ENCODE measurements at regions not wholly inside any gene's neighbourhood (a gene's known extent, or its start where the extent isn't known, plus 50 kb on each side); places are given as distances from the start of the nearest gene placed in this dataset.
"Not testable (repeated sequence)": the region's sequence is repeated elsewhere in the genome, so short reads cannot be mapped to it uniquely, and the experiment has no call there.

DNA sequence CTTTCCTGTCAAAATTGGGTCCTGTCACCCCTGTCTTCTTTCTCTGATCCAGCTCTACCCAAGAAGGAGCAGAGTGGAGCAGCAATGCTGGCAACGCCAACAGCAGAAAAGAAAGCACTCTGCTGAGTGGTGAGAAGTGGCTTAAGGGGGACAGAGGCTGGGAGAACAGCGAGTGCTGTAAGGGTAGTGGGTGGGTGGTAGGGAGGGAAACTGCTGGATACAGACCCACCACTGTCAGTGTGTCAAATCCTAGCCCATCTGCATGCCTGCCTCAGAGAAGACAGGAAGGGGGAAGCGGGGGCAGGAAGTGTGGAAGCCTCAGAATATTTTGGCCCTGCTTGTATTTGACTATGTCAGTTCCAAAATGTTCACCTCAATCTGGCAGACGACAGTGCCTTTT, 170.4 kb upstream of the MAST4 start:
- DNase-seq = no peak

DNA sequence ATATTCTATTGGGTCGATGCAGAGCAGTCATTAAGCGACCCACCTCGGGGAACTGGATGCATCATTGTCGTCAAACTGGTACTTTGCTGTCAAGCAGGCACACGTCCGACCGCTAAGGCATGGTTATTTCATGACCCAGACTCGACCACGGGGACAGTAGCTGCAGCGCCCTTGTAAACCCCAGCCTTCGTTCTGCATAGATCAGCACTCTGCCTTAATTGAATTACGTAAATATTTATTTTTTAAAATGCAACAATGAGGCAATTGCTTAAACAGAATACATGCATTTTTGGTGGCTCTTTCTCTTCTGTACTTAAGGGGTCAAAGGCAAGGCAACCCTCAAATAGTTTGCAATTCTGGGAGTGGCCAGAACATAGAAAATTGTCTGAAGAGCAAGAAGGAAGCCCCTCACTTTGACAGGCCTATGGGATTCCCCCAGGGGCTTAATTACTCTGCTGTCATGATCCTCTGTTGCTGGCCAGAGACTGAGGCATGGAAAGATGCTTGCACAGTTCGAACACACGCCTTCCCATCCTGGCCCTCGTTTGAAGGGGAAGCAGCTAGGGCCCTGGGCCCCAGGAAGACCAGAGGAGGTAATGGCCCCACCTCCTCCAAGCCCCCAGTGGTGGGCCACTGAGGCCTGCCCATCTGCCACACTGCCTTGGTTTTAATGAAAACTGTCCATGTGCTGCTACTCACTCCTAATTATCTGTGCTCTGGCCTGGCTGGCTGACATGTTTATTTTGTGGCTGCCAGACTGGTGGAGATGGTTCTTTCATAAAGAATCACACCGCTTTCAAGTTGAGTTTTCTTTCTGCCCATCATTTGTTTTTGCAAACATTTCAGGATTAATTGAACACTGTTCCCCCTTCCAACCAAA, 169.7 kb upstream of the MAST4 start:
- DNase-seq = no peak

DNA sequence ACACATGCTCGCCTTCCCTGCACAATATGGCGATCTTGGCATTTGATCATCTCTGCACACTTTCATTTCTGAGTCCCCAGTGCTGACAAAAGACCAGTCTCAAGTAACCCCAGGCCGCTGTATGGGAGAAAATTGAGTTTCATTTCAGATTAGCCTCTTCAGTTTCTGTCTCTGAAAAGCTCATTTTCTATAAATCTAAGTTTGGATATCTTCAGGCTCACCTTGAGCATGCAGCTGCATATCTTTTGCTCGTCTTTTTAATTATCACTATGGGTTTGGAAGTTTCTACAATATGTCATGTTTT, 169.1 kb upstream of the MAST4 start:
- no peak for DNase-seq

DNA sequence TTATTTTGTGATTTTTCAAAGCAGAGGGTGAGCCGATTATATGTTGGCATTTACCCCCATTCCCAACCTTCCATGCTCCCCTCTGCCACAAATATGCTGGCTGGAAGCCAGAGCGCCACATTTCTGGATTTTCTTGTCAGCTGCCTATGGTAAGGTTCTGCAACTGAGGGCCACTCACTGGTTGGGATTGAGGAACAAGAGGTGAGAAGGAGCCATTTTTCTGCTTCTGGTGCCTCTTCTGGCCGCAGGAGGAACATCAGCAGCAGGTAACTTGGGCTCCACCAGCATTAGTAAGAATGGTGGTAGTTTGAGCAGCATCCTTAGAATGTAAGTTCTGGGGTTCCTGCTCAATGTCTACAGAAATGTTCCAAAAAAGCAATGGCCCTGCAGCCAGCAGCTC, 159.5 kb upstream of the MAST4 start:
- no peak for DNase-seq

DNA sequence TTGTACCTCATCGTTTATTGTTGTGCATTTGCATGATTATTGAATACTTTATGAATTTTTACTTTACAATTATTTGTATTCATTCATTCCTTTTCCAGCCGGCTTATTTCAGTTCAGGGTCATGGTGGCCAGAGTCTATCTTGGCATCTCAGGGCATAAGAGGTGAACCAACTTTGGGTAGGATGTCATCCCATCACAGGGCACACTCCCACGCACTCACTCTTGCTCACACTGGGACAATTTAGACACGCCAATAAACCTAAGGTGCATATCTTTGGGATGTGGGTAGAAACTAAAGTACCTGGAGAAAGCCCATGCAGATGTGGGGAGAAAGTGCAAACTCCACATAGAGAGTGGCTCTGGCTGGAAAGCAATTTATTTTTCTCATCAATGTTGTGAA, 158.1 kb upstream of the MAST4 start:
- DNase-seq = no peak

DNA sequence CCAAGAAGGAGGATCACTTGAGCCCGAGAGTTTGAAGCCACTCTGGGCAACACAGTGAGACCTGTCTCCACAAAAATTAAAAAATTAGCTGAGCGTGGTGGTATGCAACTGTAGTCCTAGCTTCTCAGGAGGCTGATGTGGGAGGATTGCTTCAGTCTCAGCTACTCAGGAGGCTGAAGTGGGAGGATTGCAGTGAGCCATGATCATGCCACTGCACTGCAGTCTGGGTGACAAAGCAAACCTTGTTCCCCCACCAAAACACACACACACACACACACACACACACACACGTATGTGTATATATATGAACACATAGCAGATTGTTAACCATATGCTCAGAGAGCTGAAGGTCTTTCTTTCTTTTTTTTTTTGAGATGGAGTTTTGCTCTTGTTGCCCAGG, 157.5 kb upstream of the MAST4 start:
- no peak for DNase-seq

DNA sequence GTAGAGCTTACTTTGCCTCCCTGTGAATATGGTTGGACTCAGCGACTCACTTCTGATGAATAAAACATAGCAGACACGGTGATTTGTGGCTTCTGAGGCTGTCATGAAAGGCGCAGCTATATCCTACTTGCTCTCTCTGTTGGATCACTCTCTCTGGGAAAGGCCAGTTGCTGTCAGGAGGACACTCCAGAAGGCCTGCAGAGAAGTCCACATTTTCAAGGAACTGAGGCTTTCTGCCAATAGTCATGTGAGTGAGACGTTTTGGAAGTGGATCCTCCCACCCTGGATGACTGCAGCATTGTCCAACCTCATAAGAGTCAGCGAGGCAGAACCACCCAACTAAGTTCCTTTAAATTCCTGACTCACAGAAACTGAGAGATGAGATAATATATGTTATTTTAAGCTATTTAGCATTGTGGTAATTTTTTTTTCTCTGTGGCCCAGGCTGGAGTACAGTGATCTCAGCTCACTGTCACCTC, 156.0 kb upstream of the MAST4 start:
- DNase-seq = no peak

DNA sequence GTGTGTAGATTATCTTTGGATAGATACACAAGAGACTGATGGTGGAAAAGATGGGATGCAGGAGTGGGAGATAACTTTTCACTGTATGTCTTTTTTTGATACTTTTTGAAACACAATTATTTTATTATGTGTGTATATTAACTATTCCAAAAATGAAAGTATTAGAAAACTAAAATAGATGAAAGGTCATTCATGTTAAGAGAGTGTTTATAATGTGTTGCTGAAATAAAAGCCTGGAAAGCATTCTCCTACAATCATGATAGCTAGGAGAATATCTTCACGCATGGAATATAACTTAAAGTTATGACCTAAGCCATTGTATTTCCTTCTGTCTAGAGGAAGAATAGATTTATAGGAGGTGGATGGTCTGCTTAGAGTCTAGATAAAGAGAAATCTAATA, 154.8 kb upstream of the MAST4 start:
- DNase-seq = no peak

DNA sequence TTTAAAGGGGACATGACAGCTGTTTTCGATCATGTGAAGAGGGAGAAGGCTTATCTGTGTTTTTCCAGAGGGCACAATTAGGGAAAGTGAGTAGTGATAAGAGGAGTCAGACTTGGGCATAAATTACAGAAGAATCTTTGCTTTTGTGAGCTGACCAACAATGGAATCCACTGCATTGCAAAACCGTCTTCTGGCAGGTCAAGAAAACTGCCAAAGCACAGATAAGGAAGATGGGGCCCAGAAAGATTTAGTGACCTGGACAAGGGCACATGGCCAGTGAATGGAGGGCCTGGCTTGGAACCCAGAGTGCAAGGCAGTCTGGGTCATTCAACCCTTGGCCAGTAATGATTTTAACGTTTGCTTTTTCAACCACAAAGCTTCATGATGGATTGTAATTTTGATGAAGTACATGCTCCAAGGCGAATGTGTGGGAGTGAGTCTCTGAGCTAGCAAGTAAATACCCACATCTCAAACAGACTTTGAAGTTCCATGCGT, 153.2 kb upstream of the MAST4 start:
- DNase-seq = no peak

DNA sequence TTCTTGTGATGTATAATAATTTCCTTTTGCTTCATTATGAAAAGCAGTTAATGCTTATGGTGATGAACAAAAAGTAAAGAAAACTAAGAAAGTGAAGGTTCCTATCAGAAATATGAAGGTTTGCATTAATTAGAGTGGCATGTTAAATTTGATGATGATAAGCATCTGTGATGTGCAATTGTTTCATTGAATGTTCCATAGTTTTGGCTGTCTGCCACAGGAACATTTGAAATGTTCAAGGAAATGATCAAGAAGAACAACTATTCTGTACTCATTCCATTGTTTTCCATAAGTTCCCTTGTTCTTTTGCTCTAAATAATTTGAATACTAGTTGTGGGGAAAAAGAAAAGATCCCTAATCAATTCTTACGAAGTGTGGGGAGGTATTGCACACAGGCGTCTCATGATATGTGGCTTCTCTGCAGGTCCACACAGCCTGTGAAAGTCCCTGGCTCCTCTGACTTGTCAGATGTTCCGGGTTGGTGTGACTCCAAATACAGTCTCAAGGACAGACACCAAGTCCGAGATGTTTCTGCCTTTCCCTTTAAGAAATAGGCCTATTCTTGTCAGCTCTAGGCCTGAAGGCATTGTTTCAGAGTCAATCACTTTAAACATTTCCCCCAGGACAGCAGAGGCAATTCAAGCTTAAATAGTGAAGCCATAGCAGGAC, 152.6 kb upstream of the MAST4 start:
- DNase-seq = no peak

DNA sequence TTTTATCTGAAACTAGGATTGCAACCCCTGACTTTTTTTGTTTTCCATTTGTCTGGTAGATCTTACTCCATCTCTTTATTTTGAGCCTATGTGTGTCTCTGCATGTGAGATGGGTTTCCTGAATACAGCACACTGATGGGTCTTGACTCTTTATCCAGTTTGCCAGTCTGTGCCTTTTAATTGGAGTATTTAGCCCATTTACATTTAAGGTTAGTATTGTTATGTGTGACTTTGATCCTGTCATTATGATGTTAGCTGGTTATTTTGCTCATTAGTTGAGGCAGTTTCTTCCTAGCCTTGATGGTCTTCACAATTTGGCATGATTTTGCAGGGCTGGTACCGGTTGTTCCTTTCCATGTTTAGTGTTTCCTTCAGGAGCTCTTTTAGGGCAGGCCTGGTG, 148.1 kb upstream of the MAST4 start:
- DNase-seq = not testable (repeated sequence)

DNA sequence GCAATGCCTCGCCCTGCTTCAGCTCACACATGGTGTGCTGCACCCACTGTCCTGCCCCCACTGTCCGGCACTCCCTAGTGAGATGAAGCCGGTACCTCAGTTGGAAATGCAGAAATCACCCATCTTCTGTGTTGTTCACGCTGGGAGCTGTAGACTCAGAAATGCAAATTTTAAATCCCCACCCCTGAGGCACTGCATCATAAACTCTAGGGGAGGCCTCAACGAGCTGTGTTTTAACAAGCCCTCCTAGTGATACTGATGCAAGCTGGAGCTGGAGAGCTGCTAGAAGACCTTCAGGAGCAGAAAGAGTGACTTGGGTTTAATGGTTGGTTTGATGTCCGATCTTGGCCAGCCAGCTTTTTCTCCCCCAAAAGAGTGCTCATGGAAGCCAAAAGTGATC, 146.0 kb upstream of the MAST4 start:
- DNase-seq = no peak

DNA sequence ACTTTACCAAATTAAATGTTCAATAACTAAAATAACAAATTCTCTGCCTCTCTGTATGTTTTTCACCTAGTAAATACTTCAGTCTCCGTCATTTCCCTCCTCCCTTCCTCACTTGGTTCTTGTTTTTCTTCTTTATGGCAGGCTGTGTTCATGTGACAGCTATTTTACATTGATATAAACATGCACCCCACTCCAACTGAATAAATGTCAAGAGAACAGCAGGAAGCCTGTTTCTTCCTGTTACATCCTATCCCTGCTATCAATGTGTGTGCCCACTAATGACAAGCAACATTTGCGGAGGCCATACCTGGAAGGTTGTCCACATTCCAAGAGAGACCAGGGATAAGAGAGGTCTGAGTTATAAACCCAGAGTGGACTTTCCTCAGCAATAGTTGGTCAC, 145.2 kb upstream of the MAST4 start:
- no peak for DNase-seq

DNA sequence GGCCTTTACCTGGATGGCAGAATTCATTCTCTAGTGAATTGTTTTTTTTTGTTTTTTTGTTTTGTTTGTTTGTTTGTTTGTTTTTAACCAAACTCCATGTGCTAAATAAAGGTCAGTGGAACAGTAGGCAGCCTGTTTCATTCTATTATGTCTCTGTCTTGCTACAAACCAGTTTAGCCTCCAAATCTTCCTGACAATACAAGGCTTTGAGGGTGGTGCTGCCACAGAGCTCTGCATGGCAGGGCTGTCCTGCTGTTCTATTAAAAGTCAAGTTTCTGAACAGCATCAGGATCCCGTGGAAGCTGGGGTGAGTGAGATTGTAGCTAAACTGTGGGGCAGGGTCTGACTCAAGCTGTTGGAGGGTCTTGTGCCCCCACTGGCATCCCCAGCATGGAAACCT, 144.1 kb upstream of the MAST4 start:
- no peak for DNase-seq

DNA sequence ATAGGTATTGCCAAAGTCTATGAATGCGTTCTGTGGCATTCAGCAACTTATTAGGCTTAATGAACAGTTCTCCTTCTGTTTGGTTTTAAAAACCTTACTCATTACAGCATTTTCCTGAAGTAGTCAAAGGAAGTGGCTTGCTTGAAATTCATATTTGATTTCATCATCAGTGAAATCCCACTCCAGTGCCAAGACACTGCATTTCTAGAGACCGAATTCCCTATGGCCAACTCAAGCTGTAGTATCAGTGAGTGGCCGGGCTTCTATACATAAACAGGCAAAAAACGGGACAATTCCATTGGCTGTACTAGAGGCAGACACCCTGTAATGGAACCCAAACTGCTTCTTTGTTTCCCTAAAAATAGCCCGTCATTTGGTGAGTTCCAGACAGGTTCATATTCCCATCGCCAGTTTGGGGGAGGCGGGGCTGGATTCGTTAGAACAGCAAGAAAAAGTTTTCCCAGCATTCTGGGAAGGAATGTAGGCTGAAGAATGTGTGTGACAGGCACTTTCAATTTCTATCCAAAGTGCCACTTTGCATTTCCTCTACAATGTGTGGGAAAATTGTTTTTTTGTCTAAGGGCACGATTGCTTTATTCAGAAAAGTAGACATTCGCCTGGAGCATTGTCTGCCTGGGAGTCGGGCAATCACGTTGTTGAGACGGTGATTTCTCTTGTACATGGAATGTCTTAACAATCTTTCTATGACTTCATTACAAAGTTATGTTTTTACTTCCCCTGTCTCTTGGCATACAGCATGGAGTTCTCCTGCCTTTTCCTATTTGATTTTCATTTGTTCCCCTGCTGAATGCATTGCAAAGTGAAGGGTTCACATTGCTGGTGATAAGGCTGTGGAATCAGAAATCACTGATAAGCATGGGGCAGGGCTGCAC, 141.8 kb upstream of the MAST4 start:
- DNase-seq = no peak

DNA sequence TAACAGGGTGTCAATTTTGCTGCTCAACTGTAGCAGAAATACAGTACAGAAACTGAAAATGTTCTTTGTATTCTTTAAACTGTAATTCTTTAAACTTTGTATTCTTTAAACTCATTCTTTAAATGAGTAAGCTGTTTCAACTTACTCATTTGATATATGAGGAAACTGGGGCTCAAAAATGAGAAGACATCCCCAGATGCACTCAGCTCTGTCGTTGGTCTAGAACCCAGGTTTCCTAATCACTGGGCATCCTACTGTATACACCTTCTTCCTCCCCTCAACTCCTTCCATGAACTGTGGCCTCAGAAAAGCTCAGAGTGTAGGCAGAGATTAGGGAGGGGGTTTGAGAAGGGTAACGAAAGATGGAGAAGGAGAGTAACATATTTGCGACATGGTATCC, 136.5 kb upstream of the MAST4 start:
- no peak for DNase-seq

DNA sequence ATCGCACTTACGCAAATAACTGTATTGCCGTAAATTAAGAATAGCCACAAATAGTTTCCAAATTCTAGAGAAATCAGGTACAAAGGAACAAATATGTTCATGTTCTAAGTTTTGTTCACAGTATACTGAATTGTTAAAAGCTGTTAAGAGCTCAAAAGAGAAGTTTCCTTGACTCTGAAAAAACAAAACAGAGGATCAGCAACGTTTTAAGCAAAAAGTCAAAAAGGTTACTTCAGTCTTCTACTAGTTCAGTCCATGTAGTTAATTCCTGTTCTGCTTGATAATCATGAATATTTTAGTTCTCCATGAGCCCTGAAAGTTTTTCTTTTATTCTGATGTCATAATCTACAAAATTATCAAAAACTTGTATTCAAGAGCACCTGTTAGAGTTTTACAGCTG, 128.6 kb upstream of the MAST4 start:
- DNase-seq = no peak

DNA sequence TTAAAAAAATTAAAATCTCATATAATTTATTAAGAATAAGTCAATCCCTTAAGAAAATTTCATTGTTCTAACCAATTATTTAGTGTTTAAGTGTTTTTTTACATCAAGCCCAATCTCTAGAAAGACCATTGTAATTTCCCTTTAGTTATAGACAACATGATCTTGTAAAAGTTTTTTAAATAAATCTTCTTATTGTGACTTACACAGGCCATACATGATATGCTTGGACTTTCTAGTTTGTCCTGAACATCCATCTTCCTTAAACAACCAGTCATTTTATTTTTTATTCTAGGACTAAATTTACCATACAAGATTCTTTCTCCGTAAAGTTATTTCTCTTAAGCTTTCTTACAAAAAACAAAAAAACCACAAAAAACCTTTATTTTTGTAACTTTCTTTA, 126.5 kb upstream of the MAST4 start:
- DNase-seq = no peak

DNA sequence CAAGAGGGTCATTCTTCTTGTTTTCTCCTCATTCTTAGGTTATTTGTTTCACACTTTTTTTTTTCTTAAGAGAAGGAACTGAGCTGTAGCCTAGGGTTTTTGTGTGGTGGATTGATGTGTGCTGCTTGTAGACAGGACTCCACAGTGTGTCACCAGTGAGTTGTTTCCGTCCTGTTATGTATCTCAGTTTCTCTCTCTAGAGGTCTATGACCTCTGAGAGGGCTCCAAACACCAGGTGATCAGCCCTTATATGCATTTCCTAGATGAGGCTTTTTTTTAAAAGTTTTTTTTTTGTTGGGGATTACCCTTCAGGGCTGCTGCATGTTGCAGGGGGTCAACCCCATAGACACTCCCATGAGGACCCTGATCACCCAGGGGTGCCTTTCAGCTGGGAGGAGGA, 124.2 kb upstream of the MAST4 start:
- no peak for DNase-seq

DNA sequence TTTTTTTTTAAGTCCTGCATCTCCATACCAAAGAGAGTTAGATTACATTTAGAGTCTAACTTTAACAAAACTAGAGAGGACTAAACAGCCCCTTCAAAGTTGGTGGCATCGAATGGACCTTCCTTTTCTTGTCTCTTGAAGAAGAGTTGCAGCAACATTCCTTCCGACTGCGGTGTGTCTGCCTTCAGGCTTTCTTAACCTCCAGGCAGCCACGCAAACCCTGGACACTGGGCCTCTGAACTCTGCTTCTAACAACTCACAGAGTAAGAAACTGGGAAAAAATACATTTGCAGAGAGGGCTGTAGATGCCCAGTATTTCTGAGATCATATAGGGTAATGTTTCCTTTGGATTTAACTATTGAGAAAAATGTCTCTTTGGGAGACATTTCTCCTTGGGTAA, 120.5 kb upstream of the MAST4 start:
- DNase-seq = no peak

DNA sequence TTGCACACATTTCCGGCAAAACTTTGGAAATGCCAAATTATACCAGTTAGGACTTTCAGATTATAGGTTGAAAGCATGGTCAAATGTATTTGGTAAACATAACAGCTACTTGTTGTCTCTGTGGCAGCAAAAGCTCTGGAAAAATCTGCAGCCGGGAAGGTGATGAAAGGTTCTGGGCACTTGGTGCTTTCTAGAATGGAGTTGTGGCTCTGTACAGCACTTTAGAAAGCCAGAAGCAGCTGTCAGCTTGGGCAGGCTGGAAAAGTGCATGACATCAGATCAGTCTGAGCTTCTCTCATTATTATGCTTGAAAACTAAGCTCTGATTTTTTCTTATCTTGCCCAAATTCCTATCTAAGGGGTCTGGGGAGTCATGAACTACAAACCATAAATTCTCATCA, 118.6 kb upstream of the MAST4 start:
- no peak for DNase-seq

DNA sequence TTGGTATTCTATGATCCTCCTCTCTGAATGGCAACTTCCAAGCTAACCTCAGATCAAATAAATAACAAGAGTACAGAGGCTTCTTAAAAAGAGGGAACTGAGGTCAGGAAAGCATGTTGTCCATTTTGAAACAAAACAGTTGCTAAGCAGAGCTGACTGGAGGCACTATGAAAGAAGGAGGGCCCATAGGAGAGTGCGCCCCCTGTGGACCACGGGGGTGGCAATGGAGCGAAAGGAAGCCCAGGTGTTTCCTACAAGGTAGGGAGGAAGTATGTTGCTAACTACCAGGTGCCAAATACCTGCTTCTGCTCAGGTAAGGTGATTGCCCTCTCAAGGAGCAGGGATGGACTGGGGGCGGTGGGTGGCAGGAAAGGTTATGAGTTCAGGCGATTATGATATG, 101.8 kb upstream of the MAST4 start:
- DNase-seq = no peak

DNA sequence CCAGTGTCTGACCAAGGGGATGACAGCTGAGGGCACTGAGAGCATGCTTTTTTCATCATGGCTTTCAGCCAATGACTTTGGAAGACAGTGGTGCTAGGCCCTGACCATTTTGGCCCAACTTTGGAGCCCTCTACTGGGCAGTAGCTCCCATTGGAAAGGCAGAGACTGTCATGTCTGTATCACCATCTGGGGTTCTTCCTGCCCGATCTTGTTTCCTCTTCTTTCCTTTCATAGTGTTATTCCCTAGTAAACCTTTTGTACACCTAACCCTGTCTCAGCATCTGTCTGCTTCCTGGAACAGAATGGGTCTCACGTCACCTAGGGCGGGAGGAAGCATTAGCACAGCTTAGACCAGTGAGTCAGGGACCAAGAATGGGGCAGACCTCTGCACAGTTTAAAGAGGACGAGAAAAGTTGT, 97.4 kb upstream of the MAST4 start:
- DNase-seq = no peak
